ENCODE measurements at regions not wholly inside any gene's neighbourhood (a gene's known extent, or its start where the extent isn't known, plus 50 kb on each side); places are given as distances from the start of the nearest gene placed in this dataset.

DNA sequence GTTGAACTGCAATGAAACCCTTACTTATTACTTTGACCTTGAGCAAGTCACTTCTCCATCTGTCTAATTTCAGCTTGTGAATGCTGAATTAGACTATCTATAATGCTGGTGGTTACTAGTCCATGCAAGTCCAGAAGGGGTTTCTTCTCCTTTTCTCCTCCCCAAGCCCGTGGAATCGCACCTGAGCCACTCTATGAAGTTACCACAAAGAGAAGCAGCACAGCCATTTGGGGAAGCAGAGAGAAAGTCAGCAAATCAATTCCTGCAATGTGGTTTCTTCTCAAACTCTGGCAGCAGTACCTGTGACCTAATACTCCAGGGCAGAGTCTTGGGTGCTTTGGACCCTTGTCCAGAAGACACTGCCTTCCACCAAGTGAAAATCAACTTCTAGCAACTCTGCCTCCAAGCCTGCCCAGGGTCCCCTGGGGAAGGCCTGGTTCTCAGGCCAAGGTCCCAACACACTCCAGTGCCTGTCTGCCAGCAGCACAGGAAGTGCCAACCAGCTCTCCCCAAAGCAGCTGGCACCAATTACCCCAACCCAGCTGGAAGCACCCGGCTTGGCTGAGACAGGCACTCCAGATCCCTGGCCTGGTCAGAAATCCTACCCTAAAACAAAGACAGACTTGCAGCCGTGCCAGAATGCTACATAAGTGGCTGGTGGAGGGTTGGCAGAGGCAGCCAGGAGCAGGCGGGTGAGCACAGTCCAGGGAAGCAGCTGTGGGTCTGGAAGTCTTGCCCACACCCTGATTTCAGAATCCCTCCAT is 200.3 kb downstream of the LSM5 start:
- intact Hi-C loops (cut with micrococcal nuclease): no loop called here
- CTCF ChIA-PET: no interaction called here

DNA sequence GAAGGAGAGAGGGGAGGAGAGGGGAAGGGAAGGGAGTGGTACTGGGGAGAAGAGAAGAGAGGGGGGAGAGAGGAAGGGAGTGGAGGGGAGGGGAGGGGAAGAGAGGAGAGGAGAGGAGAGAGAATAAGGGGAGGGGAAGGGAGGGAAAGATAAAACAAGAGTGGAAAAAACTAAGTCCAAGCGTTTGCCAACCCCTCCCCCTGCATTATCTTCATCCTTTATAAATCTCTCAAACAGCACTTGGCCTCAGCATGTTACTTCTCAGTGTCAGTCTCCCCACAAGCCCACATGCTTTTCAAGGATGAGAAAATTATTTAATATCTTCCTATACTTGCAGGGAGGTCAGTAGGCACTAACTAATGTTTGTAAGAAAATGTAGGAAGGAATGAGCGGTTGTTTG is 204.5 kb downstream of the LSM5 start:
- ATAC-seq: no peak
- no TSS peak for BruUV-seq (replicated peaks)
- POLR2A ChIA-PET (ENCODE audit: unreplicated experiment): no interaction called here

More for the DNA sequence above, 200.3 kb downstream of the LSM5 start:
- no peaks in the 10 kb centered on the region for H3K9me2 ChIP-seq (replicated peaks; ENCODE audit: low read length)
- H3K79me2 ChIP-seq (ENCODE audit: low read length): no peaks in the 10 kb centered on the region
- POLR2A ChIA-PET (ENCODE audit: unreplicated experiment): no interaction called here
- H3K36me3 ChIP-seq (ENCODE audit: low read depth, low read length): no peaks in the 10 kb centered on the region
- H3F3A ChIP-seq (ENCODE audit: low read length, unreplicated experiment): no peaks in the 10 kb centered on the region
- no peak overlapping the region for H3K4me3 ChIP-seq (ENCODE audit: low read length)
- no peak overlapping the region for H3K4me2 ChIP-seq (ENCODE audit: low read length)
- peaks cover 88% of the 10 kb centered on the region for H3K27me3 ChIP-seq (ENCODE audit: low read length)
- no peaks in the 10 kb centered on the region for H3K4me1 ChIP-seq (ENCODE audit: insufficient read depth, low read length)
- no peak overlapping the region for H3K9ac ChIP-seq (ENCODE audit: low read length)
- no TSS peak for BruUV-seq (replicated peaks)
- H2AFZ ChIP-seq (ENCODE audit: low read length): no peak overlapping the region
- no peaks in the 10 kb centered on the region for H4K20me1 ChIP-seq (ENCODE audit: low read length)
- ATAC-seq (no peak), DNase-seq (no peak)
- H3K27ac ChIP-seq (ENCODE audit: low read length): no peak overlapping the region
- TF ChIP-seq EZH2 (IDR thresholded peaks at IDR 0.05; ENCODE audit: low read length, unreplicated experiment): no peak
- TF ChIP-seq, protein P1, sequence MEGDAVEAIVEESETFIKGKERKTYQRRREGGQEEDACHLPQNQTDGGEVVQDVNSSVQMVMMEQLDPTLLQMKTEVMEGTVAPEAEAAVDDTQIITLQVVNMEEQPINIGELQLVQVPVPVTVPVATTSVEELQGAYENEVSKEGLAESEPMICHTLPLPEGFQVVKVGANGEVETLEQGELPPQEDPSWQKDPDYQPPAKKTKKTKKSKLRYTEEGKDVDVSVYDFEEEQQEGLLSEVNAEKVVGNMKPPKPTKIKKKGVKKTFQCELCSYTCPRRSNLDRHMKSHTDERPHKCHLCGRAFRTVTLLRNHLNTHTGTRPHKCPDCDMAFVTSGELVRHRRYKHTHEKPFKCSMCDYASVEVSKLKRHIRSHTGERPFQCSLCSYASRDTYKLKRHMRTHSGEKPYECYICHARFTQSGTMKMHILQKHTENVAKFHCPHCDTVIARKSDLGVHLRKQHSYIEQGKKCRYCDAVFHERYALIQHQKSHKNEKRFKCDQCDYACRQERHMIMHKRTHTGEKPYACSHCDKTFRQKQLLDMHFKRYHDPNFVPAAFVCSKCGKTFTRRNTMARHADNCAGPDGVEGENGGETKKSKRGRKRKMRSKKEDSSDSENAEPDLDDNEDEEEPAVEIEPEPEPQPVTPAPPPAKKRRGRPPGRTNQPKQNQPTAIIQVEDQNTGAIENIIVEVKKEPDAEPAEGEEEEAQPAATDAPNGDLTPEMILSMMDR (conservative IDR thresholded peaks at IDR 0.05; ENCODE audit: low read depth, low read length): no peak
- TF ChIP-seq EZH2phosphoT487 (IDR thresholded peaks at IDR 0.05; ENCODE audit: borderline replicate concordance, low read length): no peak
- no peaks in the 10 kb centered on the region for H3K9me3 ChIP-seq (ENCODE audit: low read length)

DNA sequence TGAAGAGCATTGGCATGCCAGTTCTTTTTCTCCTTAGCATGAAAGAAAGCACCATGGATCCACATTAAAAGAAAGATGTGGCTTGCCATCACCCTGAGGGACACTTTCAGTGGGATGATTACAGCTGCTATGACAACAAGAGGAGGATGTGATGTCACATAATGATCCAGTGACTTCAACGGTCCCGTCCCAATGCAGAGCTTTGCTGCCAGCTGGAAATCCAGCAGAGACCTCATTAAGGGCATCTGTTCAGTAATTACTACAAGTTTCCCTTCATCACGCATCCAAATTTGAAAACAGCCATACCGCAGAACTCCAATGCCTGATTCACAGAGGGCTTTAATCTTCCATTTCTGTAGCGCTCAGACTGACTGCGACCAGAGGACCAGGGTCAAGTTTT is 206.6 kb downstream of the LSM5 start:
- no peak overlapping the region for H3K4me3 ChIP-seq (ENCODE audit: low read length)
- TF ChIP-seq EZH2 (IDR thresholded peaks at IDR 0.05; ENCODE audit: low read length, unreplicated experiment) (no peak), EZH2phosphoT487 (IDR thresholded peaks at IDR 0.05; ENCODE audit: borderline replicate concordance, low read length) (no peak)
- TF ChIP-seq, protein P1 (conservative IDR thresholded peaks at IDR 0.05; ENCODE audit: low read depth, low read length): no peak
- H2AFZ ChIP-seq (ENCODE audit: low read length): no peak overlapping the region
- no peaks in the 10 kb centered on the region for H3K79me2 ChIP-seq (ENCODE audit: low read length)
- H4K20me1 ChIP-seq (ENCODE audit: low read length): no peaks in the 10 kb centered on the region
- no peaks in the 10 kb centered on the region for H3K9me2 ChIP-seq (replicated peaks; ENCODE audit: low read length)
- no peak overlapping the region for H3K9ac ChIP-seq (ENCODE audit: low read length)
- no TSS peak for BruUV-seq (replicated peaks)
- ATAC-seq: no peak
- ChIA-PET CTCF (no interaction called here), POLR2A (ENCODE audit: unreplicated experiment) (no interaction called here)
- H3K36me3 ChIP-seq (ENCODE audit: low read depth, low read length): no peaks in the 10 kb centered on the region
- no peaks in the 10 kb centered on the region for H3K4me1 ChIP-seq (ENCODE audit: insufficient read depth, low read length)
- intact Hi-C loops (cut with micrococcal nuclease): no loop called here
- H3F3A ChIP-seq (ENCODE audit: low read length, unreplicated experiment): no peaks in the 10 kb centered on the region
- no peak overlapping the region for H3K4me2 ChIP-seq (ENCODE audit: low read length)
- peaks cover 79% of the 10 kb centered on the region for H3K27me3 ChIP-seq (ENCODE audit: low read length)
- DNase-seq: no peak
- H3K9me3 ChIP-seq (ENCODE audit: low read length): no peaks in the 10 kb centered on the region
- no peak overlapping the region for H3K27ac ChIP-seq (ENCODE audit: low read length)

More for the DNA sequence above, 204.5 kb downstream of the LSM5 start:
- Histone ChIP-seq H3K36me3 (ENCODE audit: low read depth, low read length) (no peaks in the 10 kb centered on the region), H3K9ac (ENCODE audit: low read length) (no peak overlapping the region), H3K27ac (ENCODE audit: low read length) (no peak overlapping the region), H3K4me2 (ENCODE audit: low read length) (no peak overlapping the region), H3K79me2 (ENCODE audit: low read length) (no peaks in the 10 kb centered on the region), H3K4me3 (ENCODE audit: low read length) (no peak overlapping the region), H3K4me1 (ENCODE audit: insufficient read depth, low read length) (no peaks in the 10 kb centered on the region), H3K9me2 (replicated peaks; ENCODE audit: low read length) (no peaks in the 10 kb centered on the region), H3F3A (ENCODE audit: low read length, unreplicated experiment) (no peaks in the 10 kb centered on the region), H3K27me3 (ENCODE audit: low read length) (peaks cover 81% of the 10 kb centered on the region), H3K9me3 (ENCODE audit: low read length) (no peaks in the 10 kb centered on the region), H2AFZ (ENCODE audit: low read length) (no peak overlapping the region), H4K20me1 (ENCODE audit: low read length) (no peaks in the 10 kb centered on the region)
- no peak for DNase-seq
- intact Hi-C loops (cut with micrococcal nuclease): no loop called here
- no peak for TF ChIP-seq EZH2 (IDR thresholded peaks at IDR 0.05; ENCODE audit: low read length, unreplicated experiment)
- TF ChIP-seq EZH2phosphoT487 (IDR thresholded peaks at IDR 0.05; ENCODE audit: borderline replicate concordance, low read length): no peak
- TF ChIP-seq, protein P1 (conservative IDR thresholded peaks at IDR 0.05; ENCODE audit: low read depth, low read length): no peak
- CTCF ChIA-PET: no interaction called here

All from PC-3 (cell line).